Liver (tissue), 7 donors: ENCODE measurements at regions not wholly inside any gene's neighbourhood (a gene's known extent, or its start where the extent isn't known, plus 50 kb on each side); places are given as distances from the start of the nearest gene placed in this dataset.

Experiments used
- DNase-seq: peaks from one replicate; pipeline ENCODE4 v3.0.0-alpha.2; 2017; ENCODE audit warnings: low spot score
- H3K27ac ChIP-seq, 2 donors: one replicate each; pipeline ENCODE4 v1.7.0; 2013; ENCODE audit warnings: inconsistent platforms in 2 of 2, low read length in 2 of 2, control low read depth in 1 of 2, low read depth in 1 of 2, mild to moderate bottlenecking in 1 of 2
- H3K27me3 ChIP-seq, 4 donors: one replicate each; pipeline versions ENCODE4 v1.6.1 to v1.7.0; 2013; ENCODE audit warnings: low read length in 3 of 4, inconsistent platforms in 1 of 4, mild to moderate bottlenecking in 1 of 4, moderate library complexity in 1 of 4; ENCODE audit not compliant: control insufficient read depth in 4 of 4, insufficient read depth in 4 of 4
- H3K36me3 ChIP-seq, 4 donors: one replicate each; pipeline versions ENCODE4 v1.6.1 to v1.7.0; 2013; ENCODE audit warnings: low read length in 3 of 4, mild to moderate bottlenecking in 3 of 4, low read depth in 1 of 4, moderate library complexity in 1 of 4; ENCODE audit not compliant: control insufficient read depth in 4 of 4, insufficient read depth in 3 of 4
- H3K4me1 ChIP-seq, 4 donors: one replicate each; pipeline versions ENCODE4 v1.6.1 to v1.7.0; 2013; ENCODE audit warnings: low read length in 3 of 4, mild to moderate bottlenecking in 3 of 4, moderate library complexity in 1 of 4; ENCODE audit not compliant: control insufficient read depth in 4 of 4, insufficient read depth in 4 of 4
- H3K4me3 ChIP-seq, 3 donors: one replicate each; pipeline versions ENCODE4 v1.6.1 to v1.7.0; 2013; ENCODE audit warnings: low read length in 3 of 3, control low read depth in 1 of 3, low read depth in 1 of 3, mild to moderate bottlenecking in 1 of 3
- H3K9ac ChIP-seq, 2 donors: one replicate each; pipeline ENCODE4 v1.7.0; 2013; ENCODE audit warnings: low read length in 2 of 2, mild to moderate bottlenecking in 2 of 2, moderate library complexity in 2 of 2, control low read depth in 1 of 2, low read depth in 1 of 2
- H3K9me3 ChIP-seq, 4 donors: one replicate each; pipeline versions ENCODE4 v1.6.1 to v1.7.0; 2013; ENCODE audit warnings: low read length in 3 of 4; ENCODE audit not compliant: control insufficient read depth in 4 of 4
- EGR1 ChIP-seq, 2 donors: IDR thresholded peaks; 2 replicates each; pipeline ENCODE4 v1.6.1; 2016 to 2018; ENCODE audit warnings: antibody characterized with exemption in 2 of 2, low read depth in 2 of 2
- FOXA1 ChIP-seq: IDR thresholded peaks from 2 replicates; pipeline ENCODE4 v1.6.1; 2016; ENCODE audit warnings: antibody characterized with exemption
- FOXA2 ChIP-seq: IDR thresholded peaks from 2 replicates; pipeline ENCODE4 v1.6.1; 2016; ENCODE audit warnings: antibody characterized with exemption
- GABPA ChIP-seq, 2 donors: IDR thresholded peaks in 1 of 2; conservative IDR thresholded peaks in 1 of 2; 2 replicates each; pipeline ENCODE4 v1.6.1; 2016; ENCODE audit warnings: antibody characterized with exemption in 2 of 2, mild to moderate bottlenecking in 1 of 2, moderate library complexity in 1 of 2
- HNF4A ChIP-seq, 2 donors: conservative IDR thresholded peaks; 2 replicates each; pipeline ENCODE4 v1.6.1; 2016; ENCODE audit warnings: antibody characterized with exemption in 2 of 2, mild to moderate bottlenecking in 2 of 2
- HNF4G ChIP-seq: IDR thresholded peaks from 2 replicates; pipeline ENCODE4 v1.6.1; 2016; ENCODE audit warnings: antibody characterized with exemption
- NR2F2 ChIP-seq: IDR thresholded peaks from 2 replicates; pipeline ENCODE4 v1.6.1; 2016; ENCODE audit warnings: antibody characterized with exemption
- RAD21 ChIP-seq, 2 donors: IDR thresholded peaks; 2 replicates each; pipeline ENCODE4 v1.6.1; 2016; ENCODE audit warnings: antibody characterized with exemption in 2 of 2, mild to moderate bottlenecking in 2 of 2
- RXRA ChIP-seq, 2 donors: IDR thresholded peaks; 2 replicates each; pipeline ENCODE4 v1.6.1; 2017 to 2018; ENCODE audit warnings: antibody characterized with exemption in 2 of 2, mild to moderate bottlenecking in 1 of 2
- SP1 ChIP-seq: IDR thresholded peaks from 2 replicates; pipeline ENCODE4 v1.6.1; 2018; ENCODE audit warnings: antibody characterized with exemption, mild to moderate bottlenecking
- TAF1 ChIP-seq: conservative IDR thresholded peaks from 2 replicates; pipeline ENCODE4 v1.6.1; 2016; ENCODE audit warnings: antibody characterized with exemption, mild to moderate bottlenecking
- YY1 ChIP-seq: IDR thresholded peaks from 2 replicates; pipeline ENCODE4 v1.6.1; 2016; ENCODE audit warnings: antibody characterized with exemption, mild to moderate bottlenecking
- WGBS: extraction: QIAGEN DNeasy Blood & Tissue Kit; methylation state at CpG from one replicate; pipeline ENCODE4 v1.1.7; 2013; 5-methylcytosine and 5-hydroxymethylcytosine counted together
- TF ChIP-seq, protein P1 (sequence below): IDR thresholded peaks from 2 replicates; pipeline ENCODE4 v1.6.1; 2016; ENCODE audit warnings: antibody characterized with exemption, mild to moderate bottlenecking
- TF ChIP-seq, protein P2 (sequence below): IDR thresholded peaks from 2 replicates; pipeline ENCODE4 v1.6.1; 2016; ENCODE audit warnings: antibody characterized with exemption
- TF ChIP-seq, protein P3 (sequence below): IDR thresholded peaks from 2 replicates; pipeline ENCODE4 v1.6.1; 2016; ENCODE audit warnings: antibody characterized with exemption
- TF ChIP-seq, protein P4 (sequence below): IDR thresholded peaks from 2 replicates; pipeline ENCODE4 v1.6.1; 2016; ENCODE audit warnings: antibody characterized with exemption
- donor health status: healthy.
- donor health status: healthy.
- donor health status: healthy.
- donor health status: healthy.

DNA sequence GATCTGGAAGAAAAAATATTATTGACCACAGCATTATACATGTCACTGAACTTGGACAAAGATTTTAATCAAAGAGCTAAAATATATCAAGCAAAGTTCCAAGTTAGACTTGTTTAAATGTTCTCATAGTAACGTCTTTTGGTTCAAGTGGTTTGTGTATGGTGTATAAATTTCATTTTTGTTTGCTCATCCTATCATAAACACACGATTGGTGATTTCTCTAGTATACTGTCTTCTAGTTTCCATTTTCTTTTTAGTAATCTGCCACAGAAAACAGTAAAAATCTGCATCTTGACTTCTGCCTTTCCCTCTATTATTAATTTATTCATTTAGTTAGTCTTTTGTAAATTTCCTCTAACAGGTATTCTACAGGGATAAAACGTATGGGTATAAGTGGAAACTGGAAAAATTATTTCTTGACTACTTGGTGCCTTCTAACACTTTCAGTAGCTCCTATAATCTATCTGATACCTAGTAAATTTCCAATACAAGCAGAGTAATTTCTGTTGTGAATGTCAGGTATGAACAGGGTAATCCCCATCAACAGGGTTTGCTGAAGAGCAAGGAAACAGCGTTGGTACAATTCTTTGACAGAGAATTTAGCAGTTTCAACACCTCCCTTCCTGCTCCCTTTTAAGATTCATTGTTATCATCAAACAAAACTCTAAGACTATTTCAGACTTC is 268.0 kb downstream of the PTPRC start (continued):
- TF ChIP-seq HNF4G (no peak), TAF1 (no peak)
- TF ChIP-seq, protein P1, sequence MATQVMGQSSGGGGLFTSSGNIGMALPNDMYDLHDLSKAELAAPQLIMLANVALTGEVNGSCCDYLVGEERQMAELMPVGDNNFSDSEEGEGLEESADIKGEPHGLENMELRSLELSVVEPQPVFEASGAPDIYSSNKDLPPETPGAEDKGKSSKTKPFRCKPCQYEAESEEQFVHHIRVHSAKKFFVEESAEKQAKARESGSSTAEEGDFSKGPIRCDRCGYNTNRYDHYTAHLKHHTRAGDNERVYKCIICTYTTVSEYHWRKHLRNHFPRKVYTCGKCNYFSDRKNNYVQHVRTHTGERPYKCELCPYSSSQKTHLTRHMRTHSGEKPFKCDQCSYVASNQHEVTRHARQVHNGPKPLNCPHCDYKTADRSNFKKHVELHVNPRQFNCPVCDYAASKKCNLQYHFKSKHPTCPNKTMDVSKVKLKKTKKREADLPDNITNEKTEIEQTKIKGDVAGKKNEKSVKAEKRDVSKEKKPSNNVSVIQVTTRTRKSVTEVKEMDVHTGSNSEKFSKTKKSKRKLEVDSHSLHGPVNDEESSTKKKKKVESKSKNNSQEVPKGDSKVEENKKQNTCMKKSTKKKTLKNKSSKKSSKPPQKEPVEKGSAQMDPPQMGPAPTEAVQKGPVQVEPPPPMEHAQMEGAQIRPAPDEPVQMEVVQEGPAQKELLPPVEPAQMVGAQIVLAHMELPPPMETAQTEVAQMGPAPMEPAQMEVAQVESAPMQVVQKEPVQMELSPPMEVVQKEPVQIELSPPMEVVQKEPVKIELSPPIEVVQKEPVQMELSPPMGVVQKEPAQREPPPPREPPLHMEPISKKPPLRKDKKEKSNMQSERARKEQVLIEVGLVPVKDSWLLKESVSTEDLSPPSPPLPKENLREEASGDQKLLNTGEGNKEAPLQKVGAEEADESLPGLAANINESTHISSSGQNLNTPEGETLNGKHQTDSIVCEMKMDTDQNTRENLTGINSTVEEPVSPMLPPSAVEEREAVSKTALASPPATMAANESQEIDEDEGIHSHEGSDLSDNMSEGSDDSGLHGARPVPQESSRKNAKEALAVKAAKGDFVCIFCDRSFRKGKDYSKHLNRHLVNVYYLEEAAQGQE: no peak

DNA sequence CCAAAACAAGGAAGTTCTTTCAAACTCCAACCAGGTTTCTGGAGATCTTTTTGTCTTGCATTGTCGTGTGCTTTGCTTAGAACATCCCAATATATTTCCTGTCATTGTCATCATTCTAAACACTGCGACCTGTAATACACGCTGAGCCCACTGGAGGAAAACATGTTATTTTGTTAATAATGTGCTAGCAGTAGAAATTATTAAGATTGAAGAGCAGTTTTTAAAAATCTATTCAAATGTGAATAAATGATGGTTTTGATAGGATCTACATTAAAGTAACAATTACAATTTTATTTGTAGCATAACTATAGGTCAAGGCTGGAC is 268.5 kb downstream of the PTPRC start:
- Histone ChIP-seq H3K27ac (no peak overlapping the region), H3K4me3 (no peak overlapping the region), H3K36me3 (no peaks in the 10 kb centered on the region), H3K9ac (no peak overlapping the region), H3K4me1 (no peaks in the 10 kb centered on the region), H3K9me3 (no peaks in the 10 kb centered on the region), H3K27me3 (peaks cover 0 to 2% (median 1%) of the 10 kb centered on the region in 4 donors)
- no peak for DNase-seq
- no peak for TF ChIP-seq TAF1
- no peak for TF ChIP-seq YY1
- TF ChIP-seq, protein P2, sequence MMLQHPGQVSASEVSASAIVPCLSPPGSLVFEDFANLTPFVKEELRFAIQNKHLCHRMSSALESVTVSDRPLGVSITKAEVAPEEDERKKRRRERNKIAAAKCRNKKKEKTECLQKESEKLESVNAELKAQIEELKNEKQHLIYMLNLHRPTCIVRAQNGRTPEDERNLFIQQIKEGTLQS: no peak
- no peak for TF ChIP-seq NR2F2
- TF ChIP-seq RAD21 (IDR thresholded peaks at IDR 0.05): no peak
- TF ChIP-seq, protein P3, sequence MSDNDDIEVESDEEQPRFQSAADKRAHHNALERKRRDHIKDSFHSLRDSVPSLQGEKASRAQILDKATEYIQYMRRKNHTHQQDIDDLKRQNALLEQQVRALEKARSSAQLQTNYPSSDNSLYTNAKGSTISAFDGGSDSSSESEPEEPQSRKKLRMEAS: no peak
- TF ChIP-seq FOXA1: no peak
- TF ChIP-seq GABPA (IDR thresholded peaks at IDR 0.05 in 1 of 2, conservative IDR thresholded peaks at IDR 0.05 in 1 of 2): no peak
- 85% methylated on average over 3 of the region's 3 CpGs for WGBS

DNA sequence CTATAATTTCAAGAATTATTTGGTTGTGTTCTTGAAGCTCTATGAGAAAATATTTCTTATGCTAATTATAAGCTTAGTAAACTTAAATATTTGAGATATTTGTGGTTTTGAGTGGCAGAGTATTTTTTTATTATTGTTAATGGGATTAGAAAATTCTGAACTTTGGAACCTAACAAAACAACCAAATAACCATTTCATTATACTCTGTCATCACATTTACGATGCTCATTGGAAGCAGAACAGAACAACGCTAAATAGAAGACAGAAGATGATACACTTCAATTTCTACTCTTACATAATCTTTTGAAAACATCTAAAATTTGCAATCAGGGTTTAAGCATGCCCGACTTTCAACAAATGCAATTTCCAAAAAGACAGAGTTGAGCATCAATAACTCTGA is 270.2 kb downstream of the PTPRC start:
- TF ChIP-seq GABPA (IDR thresholded peaks at IDR 0.05 in 1 of 2, conservative IDR thresholded peaks at IDR 0.05 in 1 of 2) (no peak), EGR1 (IDR thresholded peaks at IDR 0.05; ENCODE audit: low read depth in 2 of 2) (no peak), FOXA2 (no peak), HNF4A (conservative IDR thresholded peaks at IDR 0.05) (no peak), RXRA (IDR thresholded peaks at IDR 0.05) (no peak), SP1 (no peak), YY1 (no peak)
- TF ChIP-seq, protein P2: no peak
- TF ChIP-seq, protein P4, sequence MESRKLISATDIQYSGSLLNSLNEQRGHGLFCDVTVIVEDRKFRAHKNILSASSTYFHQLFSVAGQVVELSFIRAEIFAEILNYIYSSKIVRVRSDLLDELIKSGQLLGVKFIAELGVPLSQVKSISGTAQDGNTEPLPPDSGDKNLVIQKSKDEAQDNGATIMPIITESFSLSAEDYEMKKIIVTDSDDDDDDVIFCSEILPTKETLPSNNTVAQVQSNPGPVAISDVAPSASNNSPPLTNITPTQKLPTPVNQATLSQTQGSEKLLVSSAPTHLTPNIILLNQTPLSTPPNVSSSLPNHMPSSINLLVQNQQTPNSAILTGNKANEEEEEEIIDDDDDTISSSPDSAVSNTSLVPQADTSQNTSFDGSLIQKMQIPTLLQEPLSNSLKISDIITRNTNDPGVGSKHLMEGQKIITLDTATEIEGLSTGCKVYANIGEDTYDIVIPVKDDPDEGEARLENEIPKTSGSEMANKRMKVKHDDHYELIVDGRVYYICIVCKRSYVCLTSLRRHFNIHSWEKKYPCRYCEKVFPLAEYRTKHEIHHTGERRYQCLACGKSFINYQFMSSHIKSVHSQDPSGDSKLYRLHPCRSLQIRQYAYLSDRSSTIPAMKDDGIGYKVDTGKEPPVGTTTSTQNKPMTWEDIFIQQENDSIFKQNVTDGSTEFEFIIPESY: no peak
- TF ChIP-seq, protein P1: no peak
- TF ChIP-seq, protein P3: no peak
- Histone ChIP-seq H3K27me3 (peaks cover 0 to 2% (median 1%) of the 10 kb centered on the region in 4 donors), H3K36me3 (no peaks in the 10 kb centered on the region), H3K27ac (no peak overlapping the region), H3K9ac (no peak overlapping the region), H3K9me3 (no peaks in the 10 kb centered on the region), H3K4me1 (no peaks in the 10 kb centered on the region), H3K4me3 (no peak overlapping the region)
- WGBS: 83% methylated on average over 3 of the region's 3 CpGs
- no peak for DNase-seq
